SK-N-SH (cell line): ENCODE measurements at regions not wholly inside any gene's neighbourhood (a gene's known extent, or its start where the extent isn't known, plus 50 kb on each side); places are given as distances from the start of the nearest gene placed in this dataset.

ENCODE experiments used
- CTCF ChIA-PET: fragments of 300-600, 350-600 bp; formaldehyde crosslinking; extraction: SDS; loops from one replicate; lab custom pipeline; 2021; lab: Yijun Ruan, JAX
- POLR2A ChIA-PET: fragments of 350-600 bp; sonication (Branson Sonifier 250); formaldehyde crosslinking; extraction: SDS; loops from one replicate; lab custom pipeline; 2020; ENCODE audit warnings: antibody characterized with exemption, inconsistent platforms; lab: Yijun Ruan, JAX
- DNase-seq: peaks from one replicate; pipeline ENCODE4 v3.0.0; 2012
- H2AFZ ChIP-seq: fragments of 200-600 bp; sonication (generic); 2 replicates; pipeline ENCODE4 v1.8.1; 2016; ENCODE audit warnings: antibody characterized with exemption, mild to moderate bottlenecking, low read depth
- H3F3A ChIP-seq: fragments of 200-600 bp; sonication (generic); replicated peaks from 2 replicates; pipeline ENCODE3; 2016; ENCODE audit warnings: antibody characterized with exemption, mild to moderate bottlenecking; ENCODE audit not compliant: insufficient read depth
- H3K27ac ChIP-seq, 2 experiments: fragments of 200-500 bp in 1 of 2; fragments of 200-600 bp in 1 of 2; sonication (Bioruptor generic) in 1 of 2; sonication (generic), shearing (Covaris generic) in 1 of 2; 2 replicates each; pipeline versions ENCODE4 v1.5.1 to v1.6.1; 2014 to 2016; ENCODE audit warnings: low read depth in 2 of 2, inconsistent platforms in 1 of 2, low read length in 1 of 2, mild to moderate bottlenecking in 1 of 2, mixed read lengths in 1 of 2
- H3K27me3 ChIP-seq: fragments of 200-600 bp; sonication (generic), shearing (Covaris generic); 2 replicates; pipeline ENCODE4 v1.6.1; 2016; ENCODE audit warnings: mixed run types; ENCODE audit not compliant: insufficient read depth
- H3K36me3 ChIP-seq, 2 experiments: fragments of 200-500 bp in 1 of 2; fragments of 200-600 bp in 1 of 2; sonication (Bioruptor generic) in 1 of 2; sonication (generic) in 1 of 2; replicated peaks in 1 of 2; 2 replicates each; pipeline versions ENCODE3 to v1.5.1; 2014 to 2016; ENCODE audit warnings: low read length in 1 of 2, mild to moderate bottlenecking in 1 of 2; ENCODE audit not compliant: insufficient read depth in 2 of 2, control insufficient read depth in 1 of 2
- H3K4me1 ChIP-seq, 2 experiments: fragments of 200-500 bp in 1 of 2; fragments of 200-600 bp in 1 of 2; sonication (Bioruptor generic) in 1 of 2; sonication (generic), shearing (Covaris generic) in 1 of 2; 2 replicates each; pipeline versions ENCODE4 v1.5.1 to v1.6.1; 2014 to 2016; ENCODE audit warnings: low read depth in 1 of 2, low read length in 1 of 2, mixed run types in 1 of 2; ENCODE audit not compliant: insufficient read depth in 2 of 2, control insufficient read depth in 1 of 2
- H3K4me2 ChIP-seq: fragments of 200-600 bp; sonication (generic), shearing (Covaris generic); 2 replicates; pipeline ENCODE4 v1.6.1; 2017; ENCODE audit warnings: mixed run types
- H3K4me3 ChIP-seq, 2 experiments: fragments of 200-500 bp in 1 of 2; fragments of 200-600 bp in 1 of 2; sonication (Bioruptor generic) in 1 of 2; sonication (generic), shearing (Covaris generic) in 1 of 2; 2 replicates each; pipeline versions ENCODE4 v1.5.1 to v1.8.1; 2014 to 2016; ENCODE audit warnings: low read depth in 2 of 2, inconsistent platforms in 1 of 2, low read length in 1 of 2, mild to moderate bottlenecking in 1 of 2, mixed read lengths in 1 of 2, moderate library complexity in 1 of 2
- H3K79me2 ChIP-seq: fragments of 200-600 bp; sonication (generic); 2 replicates; pipeline ENCODE4 v1.8.1; 2017; ENCODE audit warnings: mild to moderate bottlenecking; ENCODE audit not compliant: insufficient read depth
- H3K9ac ChIP-seq: fragments of 200-600 bp; sonication (generic); 2 replicates; pipeline ENCODE4 v1.6.1; 2017; ENCODE audit warnings: mixed run types
- H3K9me2 ChIP-seq: fragments of 200-600 bp; sonication (generic); 2 replicates; pipeline ENCODE4 v1.6.1; 2017; ENCODE audit warnings: mixed run types
- H3K9me3 ChIP-seq: fragments of 200-600 bp; sonication (generic); 2 replicates; pipeline ENCODE4 v1.6.1; 2017; ENCODE audit warnings: mixed run types, mild to moderate bottlenecking, moderate library complexity
- H4K20me1 ChIP-seq: fragments of 200-600 bp; sonication (generic); 2 replicates; pipeline ENCODE4 v1.6.1; 2017; ENCODE audit warnings: mild to moderate bottlenecking, mixed run types; ENCODE audit not compliant: insufficient read depth
- CHD2 ChIP-seq: fragments of 150-350 bp; IDR thresholded peaks from 2 replicates; pipeline ENCODE4 v1.6.1; 2018; ENCODE audit warnings: low read length; ENCODE audit not compliant: partially characterized antibody
- EZH2phosphoT487 ChIP-seq: fragments of 200-600 bp; sonication (generic); IDR thresholded peaks from 2 replicates; pipeline ENCODE4 v1.6.1; 2017; ENCODE audit warnings: low read depth, mixed run types, mild to moderate bottlenecking, antibody characterized with exemption, moderate library complexity, borderline replicate concordance
- FOSL2 ChIP-seq: IDR thresholded peaks from 2 replicates; pipeline ENCODE4 v1.4.0; 2012; ENCODE audit warnings: low read depth, mild to moderate bottlenecking, moderate library complexity, borderline replicate concordance
- FOXJ3 ChIP-seq: sonication (generic); formaldehyde crosslinking; IDR thresholded peaks from 2 replicates; pipeline ENCODE4 v1.5.1; 2020; ENCODE audit warnings: mild to moderate bottlenecking, missing genetic modification reagents
- GATA2 ChIP-seq: sonication (generic); formaldehyde crosslinking; IDR thresholded peaks from 2 replicates; pipeline ENCODE4 v1.5.0; 2020; ENCODE audit warnings: mild to moderate bottlenecking, missing genetic modification reagents
- MEF2A ChIP-seq: IDR thresholded peaks from 2 replicates; pipeline ENCODE4 v1.4.0; 2012; ENCODE audit warnings: low read depth, borderline replicate concordance
- MXI1 ChIP-seq: IDR thresholded peaks from 2 replicates; pipeline ENCODE4 v1.6.1; 2012; ENCODE audit warnings: mild to moderate bottlenecking, low read depth, low read length, improper control_type of control experiment
- RCOR1 ChIP-seq: fragments of 150-350 bp; IDR thresholded peaks from 2 replicates; pipeline ENCODE4 v1.6.1; 2017; ENCODE audit warnings: antibody characterized with exemption, low read length
- TEAD4 ChIP-seq: IDR thresholded peaks from 2 replicates; pipeline ENCODE4 v1.4.0; 2012; ENCODE audit warnings: mild to moderate bottlenecking, borderline replicate concordance; ENCODE audit not compliant: insufficient read depth
- ZBTB33 ChIP-seq: IDR thresholded peaks from 2 replicates; pipeline ENCODE4 v1.4.0; 2012; ENCODE audit warnings: low read depth, borderline replicate concordance
- WGBS: methylation state at CpG from one replicate; pipeline ENCODE4 v1.1.6; 2017; ENCODE audit warnings: low lambda C conversion rate; 5-methylcytosine and 5-hydroxymethylcytosine counted together
- TF ChIP-seq, protein P1 (sequence below): IDR thresholded peaks from 2 replicates; pipeline ENCODE4 v1.4.0; 2012; ENCODE audit warnings: low read depth, borderline replicate concordance
- TF ChIP-seq, protein P2 (sequence below): IDR thresholded peaks from 2 replicates; pipeline ENCODE4; 2012

- no peak for TF ChIP-seq ZBTB33
- TF ChIP-seq MEF2A = no peak
- TF ChIP-seq, all 33 proteins: peak for 0
Measured at GRCh38 chr2:145203891-145204290, 684.0 kb upstream of the ZEB2 start (continued).

DNA sequence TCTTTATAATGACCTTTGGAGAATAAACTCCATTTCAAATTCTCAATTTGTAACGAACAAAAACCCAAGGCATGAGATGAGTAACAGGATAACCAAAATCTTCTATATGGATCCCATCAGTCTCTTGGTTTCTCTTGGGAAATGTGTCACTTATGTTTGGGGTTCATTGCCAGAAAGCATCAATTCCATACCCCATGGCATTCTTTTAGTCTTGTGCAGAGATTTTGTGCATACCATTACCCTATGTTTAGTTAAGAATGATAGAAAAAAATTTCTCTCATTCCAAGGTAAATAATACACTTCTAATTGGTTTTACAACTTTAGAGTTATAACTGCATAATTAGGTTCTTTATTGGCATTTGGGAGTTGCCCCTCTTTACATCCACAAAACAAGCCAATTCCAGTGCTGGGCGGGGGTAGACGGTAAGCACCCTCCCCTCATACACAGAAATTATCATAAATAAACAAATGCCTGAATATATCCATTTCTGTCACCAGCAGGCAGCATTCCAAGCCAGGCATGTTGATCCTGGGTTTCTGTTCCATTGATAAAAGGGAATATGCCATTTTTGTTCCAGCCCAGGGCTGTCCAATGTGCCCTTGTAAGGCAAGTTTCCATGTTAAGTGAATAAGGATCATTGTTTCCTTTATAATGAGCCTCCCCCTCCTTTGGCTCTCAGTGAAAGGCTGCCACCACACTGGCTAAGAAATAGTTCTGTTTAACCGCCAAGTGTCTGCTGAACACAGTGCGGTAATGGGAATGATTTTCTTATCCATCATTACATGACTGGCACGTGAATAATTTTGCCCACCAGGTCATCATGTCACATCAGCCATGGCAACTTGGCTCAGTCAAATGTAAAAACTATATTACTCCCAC lies 680.1 kb upstream of the ZEB2 start:
- TF ChIP-seq EZH2phosphoT487 = no peak
- TF ChIP-seq, protein P1, sequence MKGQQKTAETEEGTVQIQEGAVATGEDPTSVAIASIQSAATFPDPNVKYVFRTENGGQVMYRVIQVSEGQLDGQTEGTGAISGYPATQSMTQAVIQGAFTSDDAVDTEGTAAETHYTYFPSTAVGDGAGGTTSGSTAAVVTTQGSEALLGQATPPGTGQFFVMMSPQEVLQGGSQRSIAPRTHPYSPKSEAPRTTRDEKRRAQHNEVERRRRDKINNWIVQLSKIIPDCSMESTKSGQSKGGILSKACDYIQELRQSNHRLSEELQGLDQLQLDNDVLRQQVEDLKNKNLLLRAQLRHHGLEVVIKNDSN = no peak
- no peak for TF ChIP-seq MXI1
- TF ChIP-seq TEAD4 = no peak
- TF ChIP-seq CHD2 = no peak
- no peak for TF ChIP-seq FOSL2
- no peak for TF ChIP-seq GATA2
- TF ChIP-seq RCOR1 = no peak
- TF ChIP-seq FOXJ3 = no peak
- TF ChIP-seq, protein P2, sequence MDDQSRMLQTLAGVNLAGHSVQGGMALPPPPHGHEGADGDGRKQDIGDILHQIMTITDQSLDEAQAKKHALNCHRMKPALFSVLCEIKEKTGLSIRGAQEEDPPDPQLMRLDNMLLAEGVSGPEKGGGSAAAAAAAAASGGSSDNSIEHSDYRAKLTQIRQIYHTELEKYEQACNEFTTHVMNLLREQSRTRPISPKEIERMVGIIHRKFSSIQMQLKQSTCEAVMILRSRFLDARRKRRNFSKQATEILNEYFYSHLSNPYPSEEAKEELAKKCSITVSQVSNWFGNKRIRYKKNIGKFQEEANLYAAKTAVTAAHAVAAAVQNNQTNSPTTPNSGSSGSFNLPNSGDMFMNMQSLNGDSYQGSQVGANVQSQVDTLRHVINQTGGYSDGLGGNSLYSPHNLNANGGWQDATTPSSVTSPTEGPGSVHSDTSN = no peak
- no peaks in the 10 kb centered on the region for H3K79me2 ChIP-seq
- H3K36me3 ChIP-seq = no peaks in the 10 kb centered on the region
- POLR2A ChIA-PET = no interaction called here
- no peak overlapping the region for H3K4me2 ChIP-seq
- no peaks in the 10 kb centered on the region for H3K27me3 ChIP-seq
- H3K4me1 ChIP-seq = no peaks in the 10 kb centered on the region; a peak in 1 of 4 replicates
- H4K20me1 ChIP-seq = no peaks in the 10 kb centered on the region
- no peak overlapping the region for H3K27ac ChIP-seq
- H3K9me2 ChIP-seq = no peaks in the 10 kb centered on the region
- H3K4me3 ChIP-seq = no peak overlapping the region
- no peaks in the 10 kb centered on the region for H3F3A ChIP-seq
- H3K9me3 ChIP-seq = no peaks in the 10 kb centered on the region
- CTCF ChIA-PET = no interaction called here
- H3K9ac ChIP-seq = no peak overlapping the region
- WGBS = 91% methylated on average over 6 of the region's 6 CpGs
- no peak for DNase-seq
- no peak overlapping the region for H2AFZ ChIP-seq
